AG20443 (cell line): ENCODE measurements at regions not wholly inside any gene's neighbourhood (a gene's known extent, or its start where the extent isn't known, plus 50 kb on each side); places are given as distances from the start of the nearest gene placed in this dataset.

ENCODE experiments used
- DNase-seq: peaks from one replicate; pipeline ENCODE4 v3.0.0; 2012; ENCODE audit warnings: low spot score, mixed read lengths

GRCh38 chr17:62913991-62914570 lies 52.0 kb upstream of the TANC2 start:
- no peak for DNase-seq

- no peak for DNase-seq
These were observed 53.7 kb upstream of the TANC2 start for GRCh38 chr17:62912363-62912762.

DNA sequence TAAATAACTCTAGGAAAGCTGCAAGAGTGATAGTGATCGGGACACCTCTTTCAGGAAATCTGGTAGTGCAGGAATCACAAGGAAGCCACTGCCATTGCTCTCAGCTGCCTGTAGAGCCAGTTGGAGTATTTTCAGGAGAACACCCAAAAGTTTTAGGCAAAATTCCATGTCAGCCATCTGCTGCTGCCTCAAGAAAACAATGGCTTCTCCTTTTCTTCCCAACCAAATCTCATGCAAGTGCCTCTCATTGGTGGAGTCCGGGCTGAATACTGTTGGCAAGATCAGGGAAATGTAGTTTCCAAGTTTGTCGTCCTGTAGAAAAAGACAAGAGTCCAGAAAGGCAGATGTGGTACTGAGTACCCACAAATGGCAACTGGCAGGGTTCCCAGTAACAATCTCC lies 54.9 kb upstream of the TANC2 start:
- peak; percentile 32 for DNase-seq

- no peak for DNase-seq
These were observed 55.8 kb upstream of the TANC2 start for GRCh38 chr17:62910277-62910676.

GRCh38 chr17:62907961-62908360 lies 58.1 kb upstream of the TANC2 start:
- no peak for DNase-seq

GRCh38 chr17:62906881-62907280 lies 59.2 kb upstream of the TANC2 start:
- no peak for DNase-seq

GRCh38 chr17:62905233-62905632 lies 60.8 kb upstream of the TANC2 start:
- DNase-seq, result no peak

DNA sequence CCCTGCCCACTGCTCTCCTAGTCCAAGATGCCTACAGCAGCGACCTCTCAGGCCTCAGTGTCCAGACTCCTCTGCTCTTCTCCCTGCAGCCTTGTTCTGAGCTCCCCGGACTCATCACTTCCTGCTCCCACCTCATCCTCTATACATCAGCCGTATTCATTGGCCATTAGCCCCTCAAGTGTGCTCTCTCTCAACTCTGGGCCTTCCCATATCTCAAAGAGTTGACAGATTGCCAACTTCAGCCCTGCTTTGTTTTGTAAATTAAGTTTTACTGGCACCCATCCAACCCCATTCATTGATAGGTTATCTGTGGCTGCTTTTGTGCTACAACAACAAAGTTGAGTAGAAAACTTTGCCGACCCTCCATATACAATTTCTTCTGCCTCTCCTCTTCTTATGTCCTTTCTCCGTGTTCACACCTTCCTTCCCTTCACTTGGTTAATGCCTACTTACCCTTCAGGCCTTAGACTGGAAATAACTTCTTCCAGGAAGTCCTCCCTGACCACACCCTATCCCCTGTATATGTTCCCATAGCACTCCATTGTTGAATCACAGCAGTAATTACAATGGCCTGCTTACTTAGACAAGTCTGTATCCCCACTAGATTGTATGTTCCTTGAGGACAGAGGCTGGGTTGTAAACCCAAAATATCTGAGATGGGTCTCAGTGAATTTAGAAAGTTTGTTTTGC lies 63.4 kb upstream of the TANC2 start:
- no peak for DNase-seq

GRCh38 chr17:62901544-62901943 lies 64.5 kb upstream of the TANC2 start:
- DNase-seq, result no peak

DNA sequence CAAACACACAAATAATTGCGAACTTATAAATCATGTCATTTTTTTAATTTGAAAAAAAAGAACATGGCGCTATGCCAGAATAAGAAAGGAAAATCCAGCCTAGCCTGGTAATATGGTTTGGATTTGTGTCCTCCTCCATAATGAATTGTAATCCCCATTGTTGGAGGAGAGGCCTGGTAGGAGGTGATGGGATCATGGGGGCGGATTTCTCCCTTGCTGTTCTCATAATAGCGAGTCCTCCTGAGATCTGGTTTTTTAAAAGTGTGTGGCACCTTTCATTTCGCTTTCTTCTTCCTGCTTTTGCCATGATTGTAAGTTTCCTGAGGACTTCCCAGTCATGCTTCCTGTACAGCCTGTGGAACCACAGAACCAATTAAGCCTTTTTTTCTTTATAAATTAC lies 65.9 kb upstream of the TANC2 start:
- no peak for DNase-seq

- DNase-seq, result no peak
These were observed 66.7 kb upstream of the TANC2 start for GRCh38 chr17:62899361-62899760.

DNA sequence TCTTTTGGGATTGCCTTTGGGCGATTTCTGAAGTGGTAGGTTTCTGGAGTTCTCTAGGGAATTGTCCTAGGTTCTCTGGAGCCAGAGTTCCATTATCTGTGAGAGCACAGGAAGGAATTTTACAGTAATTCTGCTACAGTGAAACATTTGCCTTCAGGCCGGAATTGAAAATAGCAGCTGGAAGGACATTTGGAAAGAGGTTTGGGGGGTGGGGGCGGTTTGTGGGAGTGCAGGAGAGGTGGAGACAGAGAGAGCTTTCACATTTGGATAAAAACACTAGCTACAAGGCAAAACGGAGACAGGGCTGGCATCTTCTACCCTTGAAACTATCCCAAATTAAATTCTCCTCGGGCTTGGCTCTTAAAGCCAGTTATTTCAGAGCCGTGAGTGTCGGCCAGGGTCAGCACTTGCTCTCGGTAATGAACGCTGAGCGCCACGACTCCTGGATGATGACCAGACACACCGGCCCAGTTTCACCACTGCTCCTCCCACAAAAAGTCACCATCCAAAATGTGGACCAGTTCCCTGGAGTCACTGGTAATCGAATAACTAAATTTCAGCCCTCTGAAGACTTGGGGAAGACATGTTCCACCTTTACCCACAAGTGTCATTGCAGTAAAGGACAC lies 67.7 kb upstream of the TANC2 start:
- peak; percentile 61 for DNase-seq

GRCh38 chr17:62897706-62898105 lies 68.3 kb upstream of the TANC2 start:
- no peak for DNase-seq

DNA sequence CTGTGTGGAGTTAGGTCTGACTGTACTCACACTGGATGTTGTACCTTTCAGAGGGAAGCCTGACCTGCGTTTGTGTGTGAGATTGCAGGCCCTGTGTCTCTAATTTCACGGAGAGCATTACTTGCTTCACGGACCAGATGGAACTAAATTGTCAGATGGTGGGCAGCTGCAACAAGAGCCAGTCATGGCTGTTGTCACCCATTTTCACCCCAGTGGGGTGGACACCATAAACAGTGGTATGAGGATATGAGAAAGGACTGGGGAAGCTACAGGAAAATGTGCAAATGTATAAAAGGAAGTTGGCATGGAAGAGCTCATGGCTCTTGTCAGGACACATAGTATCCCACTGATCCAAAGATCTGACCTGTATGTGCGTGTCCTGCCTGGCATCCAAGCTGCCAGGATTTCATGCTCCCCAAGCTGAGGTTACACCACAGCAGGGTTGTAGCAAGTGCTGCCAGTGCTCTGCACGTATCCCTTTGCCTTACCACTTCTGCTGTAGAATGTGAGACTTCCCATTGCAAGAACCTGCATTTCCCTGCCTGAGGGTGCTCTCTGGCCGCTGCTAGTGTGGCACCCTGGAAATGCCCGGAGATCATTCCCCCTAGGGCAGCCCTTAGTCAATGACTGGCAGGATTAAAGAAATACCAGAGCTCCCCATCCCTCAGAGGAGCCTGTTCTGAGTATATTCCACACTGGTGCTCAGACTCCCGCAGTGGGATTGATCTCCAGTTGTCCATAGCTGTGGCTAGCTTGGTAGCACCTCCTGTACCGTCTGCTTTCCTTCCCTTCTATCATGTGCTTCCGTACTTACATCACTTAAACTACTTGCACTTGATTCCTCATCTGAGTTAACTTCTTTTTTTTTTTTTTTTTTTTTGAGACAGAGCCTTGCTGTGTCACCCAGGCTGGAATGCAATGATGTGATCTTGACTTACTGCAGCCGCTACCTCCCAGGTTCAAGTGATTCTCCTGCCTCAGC lies 70.4 kb upstream of the TANC2 start:
- no peak for DNase-seq

GRCh38 chr17:62892870-62893338 lies 73.1 kb upstream of the TANC2 start:
- peak; percentile 75 for DNase-seq

- DNase-seq, result no peak
These were observed 73.9 kb upstream of the TANC2 start for GRCh38 chr17:62892061-62892675.

- no peak for DNase-seq
These were observed 74.4 kb upstream of the TANC2 start for GRCh38 chr17:62891659-62892058.

DNA sequence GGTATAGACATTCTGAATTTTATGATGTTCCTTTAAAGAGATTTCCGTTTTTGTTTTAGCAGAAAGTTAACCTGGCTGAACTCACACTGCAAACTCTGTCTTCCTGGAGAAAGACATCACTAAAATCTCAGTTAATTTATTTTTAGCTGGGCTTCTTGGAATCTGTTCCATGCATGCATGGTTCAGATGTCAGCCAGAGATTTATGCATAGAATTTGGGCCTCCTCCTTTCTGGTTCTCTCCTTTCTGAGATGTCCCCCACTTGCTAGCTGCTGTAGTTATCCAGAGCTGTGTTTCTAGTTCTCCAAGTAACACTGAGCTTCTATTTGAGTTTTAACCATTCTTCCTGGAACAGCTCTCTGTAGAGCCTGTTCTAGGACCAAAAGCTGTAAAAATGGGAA lies 77.3 kb upstream of the TANC2 start:
- DNase-seq, result no peak

DNA sequence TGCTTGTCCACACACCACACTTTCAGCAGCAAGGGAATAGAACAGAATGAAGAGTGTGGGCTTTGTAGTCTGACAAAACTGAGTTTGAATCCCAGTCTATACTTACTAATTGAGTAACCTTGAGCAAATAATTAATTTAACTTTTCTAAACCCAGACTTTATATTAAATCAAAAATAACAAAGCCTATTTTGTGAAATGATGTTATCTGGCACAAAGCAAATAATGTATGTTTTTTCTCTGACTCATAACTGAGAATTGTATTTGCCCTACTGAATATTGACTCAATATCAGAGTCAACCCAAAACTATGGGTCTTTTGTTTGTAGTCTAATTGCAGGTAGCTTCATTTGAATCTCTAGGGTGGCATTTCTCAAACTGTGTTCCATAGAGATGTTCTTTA lies 77.9 kb upstream of the TANC2 start:
- no peak for DNase-seq

- DNase-seq, result no peak
These were observed 78.6 kb upstream of the TANC2 start for GRCh38 chr17:62887437-62887836.

- DNase-seq, result no peak
These were observed 76.7 kb upstream of the MARCHF10 start for GRCh38 chr17:62884781-62885180.

DNA sequence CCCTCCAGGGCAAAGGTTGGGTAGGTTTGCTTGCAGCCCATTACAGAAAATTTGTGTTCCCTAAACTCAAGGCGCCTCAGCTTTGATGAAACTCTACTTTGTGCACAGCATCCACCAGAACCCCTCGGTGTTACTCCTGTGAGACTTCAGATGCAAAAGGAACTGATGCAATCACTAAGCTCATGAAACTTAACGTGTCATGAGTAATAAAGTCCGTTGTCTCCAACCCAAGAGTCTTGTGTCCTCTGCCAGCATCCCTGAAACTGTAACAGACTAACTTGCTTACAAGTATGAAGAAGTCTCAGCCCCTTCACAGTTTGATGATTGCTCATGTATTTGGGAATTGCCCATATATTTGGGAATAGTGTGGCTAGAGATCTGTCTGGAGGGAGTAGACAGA lies 74.8 kb upstream of the MARCHF10 start:
- DNase-seq, result no peak
